ENCODE measurements at regions not wholly inside any gene's neighbourhood (a gene's known extent, or its start where the extent isn't known, plus 50 kb on each side); places are given as distances from the start of the nearest gene placed in this dataset.

GRCh38 chr9:2957656-2958200 is 113.8 kb upstream of the PUM3 start:
- TF ChIP-seq CTCF (conservative IDR thresholded peaks at IDR 0.05 in 1 of 2, IDR thresholded peaks at IDR 0.05 in 1 of 2; ENCODE audit: extremely low read depth in 1 of 2, insufficient read depth in 1 of 2, low read depth in 1 of 2, low read length in 2 of 2): no peak
- TF ChIP-seq EZH2 (IDR thresholded peaks at IDR 0.05; ENCODE audit: borderline replicate concordance, low read length): no peak

All from mammary epithelial cell (primary cell).